Right lobe of liver (tissue), 6 donors: ENCODE measurements at regions not wholly inside any gene's neighbourhood (a gene's known extent, or its start where the extent isn't known, plus 50 kb on each side); places are given as distances from the start of the nearest gene placed in this dataset.

Experiments
- ATAC-seq, 4 donors: fragments of 200-7000 bp; cut with Tn5 transposase; one replicate each; pipeline ENCODE4 v1.9.1; 2020; ENCODE audit warnings: mild to moderate bottlenecking in 4 of 4, moderate library complexity in 4 of 4
- DNase-seq, 3 donors: peaks; one replicate each; pipeline ENCODE4 v3.0.0-alpha.2; 2020
- H3K27ac ChIP-seq, 3 donors: fragments of 200-600 bp; one replicate each; pipeline ENCODE4 v1.8.0; 2022
- H3K27me3 ChIP-seq, 2 donors: fragments of 200-600 bp; one replicate each; pipeline ENCODE4 v1.8.0; 2022
- H3K36me3 ChIP-seq, 4 donors: fragments of 200-600 bp; sonication (generic) in 1 of 4; one replicate each; pipeline versions ENCODE4 v1.5.1 to v1.8.0; 2017 to 2022; ENCODE audit warnings: control low read depth in 1 of 4
- H3K4me1 ChIP-seq, 4 donors: fragments of 200-600 bp; sonication (generic) in 1 of 4; one replicate each; pipeline versions ENCODE4 v1.5.1 to v1.8.0; 2017 to 2022; ENCODE audit warnings: control low read depth in 1 of 4
- H3K4me3 ChIP-seq, 3 donors: fragments of 200-600 bp; one replicate each; pipeline ENCODE4 v1.8.0; 2022
- H3K9me3 ChIP-seq, 4 donors: fragments of 200-600 bp; sonication (generic) in 1 of 4; one replicate each; pipeline versions ENCODE4 v1.5.1 to v1.8.0; 2017 to 2022; ENCODE audit warnings: control low read depth in 1 of 4
- POLR2A ChIP-seq: fragments of 450-650 bp; IDR thresholded peaks from one replicate; pipeline ENCODE4 v1.6.1; 2017; ENCODE audit warnings: antibody characterized with exemption, mild to moderate bottlenecking
- WGBS: methylation state at CpG from one replicate; pipeline ENCODE4 v1.1.6; 2018; ENCODE audit warnings: low coverage, low lambda C conversion rate; ENCODE audit not compliant: insufficient coverage; ENCODE audit errors: missing lambda C conversion rate; 5-methylcytosine and 5-hydroxymethylcytosine counted together
- intact Hi-C, 2 donors: fragments of 100-400 bp; cut with DNase I; formaldehyde crosslinking; loops; one replicate each; pipeline versions ENCODE4 v1.11.2 to v1.14.1; 2022
- TF ChIP-seq, protein P1 (sequence below), 4 donors: fragments of 200-600 bp in 3 of 4; fragments of 450-650 bp in 1 of 4; IDR thresholded peaks; one replicate each; pipeline versions ENCODE4 v1.5.1 to v1.8.0; 2016 to 2022; ENCODE audit warnings: antibody characterized with exemption in 4 of 4, mild to moderate bottlenecking in 2 of 4
- donor health status: DM: no; HTN: yes; CAD: no.
- donor health status: DM: no; HTN: no; CAD: no.
- donor health status: DM: no; HTN: no; CAD: no.
- donor health status: DM: no; HTN: yes; CAD: no.
- donor health status: DM: no; HTN: yes; CAD: no.

DNA sequence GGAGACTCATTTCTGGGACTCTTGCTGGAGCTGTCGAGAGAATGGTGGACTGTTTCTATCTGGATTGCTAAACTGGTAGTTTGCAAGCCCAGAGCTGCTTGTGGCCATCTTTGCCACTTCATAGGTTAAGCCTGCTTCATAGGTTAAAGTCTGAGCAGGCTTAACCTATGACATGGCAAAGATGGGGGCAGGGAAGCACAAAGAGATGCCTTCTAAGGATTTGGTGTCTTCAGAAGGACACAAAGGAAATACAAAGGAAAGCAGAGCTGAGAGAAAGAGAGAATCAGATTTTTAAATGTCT is 78.4 kb upstream of the MAX start:
- H3K4me3 ChIP-seq, result no peak overlapping the region
- no CpG with 5 or more reads among the region's 1 CpG for WGBS
- no peaks in the 10 kb centered on the region for H3K27me3 ChIP-seq
- intact Hi-C loops, result no loop called here
- TF ChIP-seq, protein P1, sequence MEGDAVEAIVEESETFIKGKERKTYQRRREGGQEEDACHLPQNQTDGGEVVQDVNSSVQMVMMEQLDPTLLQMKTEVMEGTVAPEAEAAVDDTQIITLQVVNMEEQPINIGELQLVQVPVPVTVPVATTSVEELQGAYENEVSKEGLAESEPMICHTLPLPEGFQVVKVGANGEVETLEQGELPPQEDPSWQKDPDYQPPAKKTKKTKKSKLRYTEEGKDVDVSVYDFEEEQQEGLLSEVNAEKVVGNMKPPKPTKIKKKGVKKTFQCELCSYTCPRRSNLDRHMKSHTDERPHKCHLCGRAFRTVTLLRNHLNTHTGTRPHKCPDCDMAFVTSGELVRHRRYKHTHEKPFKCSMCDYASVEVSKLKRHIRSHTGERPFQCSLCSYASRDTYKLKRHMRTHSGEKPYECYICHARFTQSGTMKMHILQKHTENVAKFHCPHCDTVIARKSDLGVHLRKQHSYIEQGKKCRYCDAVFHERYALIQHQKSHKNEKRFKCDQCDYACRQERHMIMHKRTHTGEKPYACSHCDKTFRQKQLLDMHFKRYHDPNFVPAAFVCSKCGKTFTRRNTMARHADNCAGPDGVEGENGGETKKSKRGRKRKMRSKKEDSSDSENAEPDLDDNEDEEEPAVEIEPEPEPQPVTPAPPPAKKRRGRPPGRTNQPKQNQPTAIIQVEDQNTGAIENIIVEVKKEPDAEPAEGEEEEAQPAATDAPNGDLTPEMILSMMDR (IDR thresholded peaks at IDR 0.05), result no peak
- no peak for TF ChIP-seq POLR2A
- H3K36me3 ChIP-seq, result no peaks in the 10 kb centered on the region
- peaks cover 0 to 4% (median 0%) of the 10 kb centered on the region in 4 donors for H3K9me3 ChIP-seq
- DNase-seq (no peak), ATAC-seq (no peak)
- H3K27ac ChIP-seq, result no peak overlapping the region
- no peaks in the 10 kb centered on the region for H3K4me1 ChIP-seq

DNA sequence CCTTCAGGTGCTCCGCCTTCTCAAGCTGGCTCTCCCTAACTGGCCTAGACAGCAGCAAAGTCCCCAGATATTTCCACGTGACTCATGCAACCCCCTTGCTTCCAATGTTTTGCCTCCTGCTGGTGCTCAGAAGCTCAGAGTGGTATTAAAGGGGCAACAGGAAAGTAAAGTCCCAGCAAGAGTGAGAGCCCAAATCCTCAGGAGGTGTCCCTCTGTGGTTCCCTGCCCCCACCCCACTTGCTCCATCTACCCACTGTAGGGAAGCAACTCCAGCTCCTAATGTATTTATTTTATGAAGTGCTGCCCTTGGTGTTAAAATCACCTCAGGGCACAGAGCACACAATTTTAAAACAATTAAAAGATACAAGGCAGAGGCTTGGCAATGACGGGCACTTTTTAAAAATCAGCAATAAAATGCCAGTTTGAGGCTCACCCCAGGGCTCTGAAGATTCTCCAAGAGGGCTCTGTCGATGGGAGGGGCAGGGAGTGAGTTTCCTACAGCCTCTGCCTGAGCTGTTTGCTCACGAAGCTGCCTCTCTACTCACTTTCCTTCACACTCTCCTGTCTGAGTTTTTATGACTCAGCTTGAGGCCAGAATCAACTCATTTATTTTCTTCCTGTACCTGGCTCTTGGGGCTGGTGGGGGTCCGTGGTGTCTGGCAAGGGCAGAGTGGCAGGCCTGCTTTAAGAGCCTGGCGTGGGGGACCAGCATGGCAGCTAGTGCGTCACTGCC is 81.9 kb upstream of the MAX start:
- peaks cover 0 to 4% (median 0%) of the 10 kb centered on the region in 4 donors for H3K9me3 ChIP-seq
- H3K4me3 ChIP-seq, result no peak overlapping the region
- WGBS, result 42% methylated on average over 8 of the region's 8 CpGs
- ATAC-seq (no peak), DNase-seq (no peak)
- no peaks in the 10 kb centered on the region for H3K27me3 ChIP-seq
- H3K27ac ChIP-seq, result no peak overlapping the region
- no peak for TF ChIP-seq POLR2A
- TF ChIP-seq, protein P1 (IDR thresholded peaks at IDR 0.05), result no peak
- H3K36me3 ChIP-seq, result no peaks in the 10 kb centered on the region
- no peaks in the 10 kb centered on the region for H3K4me1 ChIP-seq
- intact Hi-C loops, result no loop called here

DNA sequence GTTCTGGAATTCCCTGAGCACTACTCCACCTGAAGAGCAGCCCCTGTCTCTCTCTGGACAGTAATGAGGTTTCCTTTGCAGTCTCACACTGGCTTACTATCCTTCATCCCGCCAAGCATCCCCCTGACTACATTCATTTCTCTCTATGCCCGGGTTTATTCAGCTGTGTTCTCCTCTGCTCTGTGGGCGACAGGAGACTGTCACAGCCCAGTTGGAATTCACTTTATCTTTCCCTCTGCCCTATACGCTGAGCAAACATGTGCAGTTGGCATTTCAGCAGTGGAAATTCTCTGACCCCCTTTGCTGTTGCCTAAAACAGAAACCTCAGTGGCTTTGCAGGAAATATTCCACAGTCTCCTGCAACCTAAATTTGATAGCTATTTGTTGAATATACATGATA is 83.5 kb upstream of the MAX start:
- no peak overlapping the region for H3K4me3 ChIP-seq
- DNase-seq, result no peak
- H3K36me3 ChIP-seq, result no peaks in the 10 kb centered on the region
- H3K27ac ChIP-seq, result no peak overlapping the region
- H3K27me3 ChIP-seq, result no peaks in the 10 kb centered on the region
- intact Hi-C loops, result no loop called here
- H3K4me1 ChIP-seq, result no peaks in the 10 kb centered on the region
- TF ChIP-seq, protein P1 (IDR thresholded peaks at IDR 0.05), result no peak
- 32% methylated on average over 4 of the region's 4 CpGs for WGBS
- peaks cover 0 to 4% (median 0%) of the 10 kb centered on the region in 4 donors for H3K9me3 ChIP-seq
- ATAC-seq, result no peak

DNA sequence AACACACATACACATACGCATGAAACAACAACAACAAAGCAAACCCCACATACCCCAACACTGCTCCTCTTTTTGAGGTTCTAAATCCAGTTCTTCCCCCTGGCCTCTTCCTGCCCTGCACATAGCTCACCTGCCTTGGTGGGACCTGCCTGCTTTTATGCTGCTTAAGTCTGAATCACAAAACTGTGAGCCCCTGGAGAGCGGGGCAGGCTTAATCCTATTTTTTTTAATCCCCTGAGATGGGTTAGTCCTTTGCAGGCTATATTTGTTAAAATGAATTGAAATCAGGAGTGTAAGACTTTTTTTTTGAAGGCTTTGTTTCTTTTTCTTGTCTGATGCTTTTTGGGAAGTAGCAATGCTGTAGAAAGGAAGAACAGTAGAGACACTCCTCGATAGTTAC is 84.6 kb upstream of the MAX start:
- Histone ChIP-seq H3K36me3 (no peaks in the 10 kb centered on the region), H3K27ac (no peak overlapping the region), H3K4me3 (no peak overlapping the region), H3K27me3 (no peaks in the 10 kb centered on the region), H3K4me1 (no peaks in the 10 kb centered on the region), H3K9me3 (peaks cover 0 to 2% (median 0%) of the 10 kb centered on the region in 4 donors)
- ATAC-seq, result no peak
- WGBS, result 43% methylated on average over 2 of the region's 3 CpGs
- no peak for TF ChIP-seq POLR2A
- TF ChIP-seq, protein P1 (IDR thresholded peaks at IDR 0.05), result no peak
- intact Hi-C loops, result no loop called here
- no peak for DNase-seq
